CD4-positive, CD25-positive, alpha-beta regulatory T cell (primary cell): ENCODE measurements at regions not wholly inside any gene's neighbourhood (a gene's known extent, or its start where the extent isn't known, plus 50 kb on each side); places are given as distances from the start of the nearest gene placed in this dataset.

Experiments
- ATAC-seq, 2 donors: fragments of 150-1000 bp; cut with Tn5 transposase; one replicate each; pipeline ENCODE4 v1.10.0; 2021; ENCODE audit warnings: low read depth in 2 of 2, moderate number of reproducible peaks in 2 of 2, moderate library complexity in 1 of 2
- DNase-seq, 3 donors: peaks; one replicate each; pipeline versions ENCODE4 v3.0.0 to v3.0.0-alpha.2; 2012 to 2022; ENCODE audit warnings: mixed read lengths in 1 of 3
- H3K27ac ChIP-seq: one replicate; pipeline ENCODE4 v1.7.0; 2013; ENCODE audit warnings: mild to moderate bottlenecking, low read length; ENCODE audit not compliant: insufficient read depth, poor library complexity, severe bottlenecking
- H3K27me3 ChIP-seq: one replicate; pipeline ENCODE4 v1.7.0; 2013; ENCODE audit warnings: low read length; ENCODE audit not compliant: control insufficient read depth, insufficient read depth
- H3K36me3 ChIP-seq: one replicate; pipeline ENCODE4 v1.7.0; 2013; ENCODE audit warnings: mild to moderate bottlenecking, low read length, moderate library complexity; ENCODE audit not compliant: control insufficient read depth, insufficient read depth
- H3K4me1 ChIP-seq: 2 replicates; pipeline ENCODE4 v1.7.0; 2013; ENCODE audit warnings: mild to moderate bottlenecking, low read length; ENCODE audit not compliant: insufficient read depth, control insufficient read depth, poor library complexity, severe bottlenecking
- H3K4me3 ChIP-seq: one replicate; pipeline ENCODE4 v1.7.0; 2013; ENCODE audit warnings: low read depth, mild to moderate bottlenecking, low read length, moderate library complexity
- H3K9me3 ChIP-seq, 2 experiments: 1 replicate in 1 of 2; 2 replicates in 1 of 2; pipeline ENCODE4 v1.7.0; 2013; ENCODE audit warnings: low read length in 2 of 2, mild to moderate bottlenecking in 1 of 2, moderate library complexity in 1 of 2; ENCODE audit not compliant: control insufficient read depth in 2 of 2
- H3K27ac Mint-ChIP-seq, 3 donors: one replicate each; pipeline ENCODE4 v1.8.0; 2020 to 2022; ENCODE audit warnings: mild to moderate bottlenecking in 3 of 3, mixed read lengths in 3 of 3, moderate library complexity in 2 of 3
- H3K27me3 Mint-ChIP-seq: one replicate; pipeline ENCODE4 v1.8.0; 2022; ENCODE audit warnings: mild to moderate bottlenecking, mixed read lengths
- H3K36me3 Mint-ChIP-seq: one replicate; pipeline ENCODE4 v1.8.0; 2020; ENCODE audit warnings: mixed read lengths
- H3K4me1 Mint-ChIP-seq, 4 donors: one replicate each; pipeline ENCODE4 v1.8.0; 2020 to 2022; ENCODE audit warnings: mixed read lengths in 4 of 4, mild to moderate bottlenecking in 1 of 4
- H3K4me3 Mint-ChIP-seq, 4 donors: one replicate each; pipeline ENCODE4 v1.8.0; 2020 to 2022; ENCODE audit warnings: mild to moderate bottlenecking in 4 of 4, mixed read lengths in 4 of 4, moderate library complexity in 3 of 4
- H3K9me3 Mint-ChIP-seq, 7 donors: one replicate each; pipeline ENCODE4 v1.8.0; 2020 to 2022; ENCODE audit warnings: mixed read lengths in 7 of 7, mild to moderate bottlenecking in 3 of 7, moderate library complexity in 2 of 7

GRCh38 chr7:19623676-19624075 is 85.2 kb downstream of the POLR1F start:
- DNase-seq (no peak), ATAC-seq (no peak)
- H3K27me3 Mint-ChIP-seq = no peaks in the 10 kb centered on the region

GRCh38 chr7:19621740-19622139 is 87.1 kb downstream of the POLR1F start:
- Histone ChIP-seq H3K27me3 (no peaks in the 10 kb centered on the region), H3K4me1 (no peaks in the 10 kb centered on the region), H3K4me3 (no peak overlapping the region), H3K36me3 (no peaks in the 10 kb centered on the region), H3K9me3 (no peaks in the 10 kb centered on the region), H3K27ac (no peak overlapping the region)
- peaks cover 0 to 25% (median 4%) of the 10 kb centered on the region in 7 donors for H3K9me3 Mint-ChIP-seq
- H3K4me3 Mint-ChIP-seq = no peak overlapping the region
- no peak for ATAC-seq
- H3K4me1 Mint-ChIP-seq = no peaks in the 10 kb centered on the region
- H3K27ac Mint-ChIP-seq = no peak overlapping the region
- no peak for DNase-seq
- no peaks in the 10 kb centered on the region for H3K27me3 Mint-ChIP-seq
- H3K36me3 Mint-ChIP-seq = no peaks in the 10 kb centered on the region

More at GRCh38 chr7:19623676-19624075, 85.2 kb downstream of the POLR1F start:
- H3K9me3 ChIP-seq = peaks cover 0 to 8% of the 10 kb centered on the region in 2 experiments
- H3K27ac Mint-ChIP-seq = no peak overlapping the region
- H3K27me3 ChIP-seq = no peaks in the 10 kb centered on the region
- H3K36me3 ChIP-seq = no peaks in the 10 kb centered on the region
- no peak overlapping the region for H3K4me3 ChIP-seq
- H3K27ac ChIP-seq = no peak overlapping the region
- H3K9me3 Mint-ChIP-seq = peaks cover 1 to 24% (median 4%) of the 10 kb centered on the region in 7 donors
- H3K36me3 Mint-ChIP-seq = no peaks in the 10 kb centered on the region
- no peaks in the 10 kb centered on the region for H3K4me1 Mint-ChIP-seq
- no peak overlapping the region for H3K4me3 Mint-ChIP-seq
- H3K4me1 ChIP-seq = no peaks in the 10 kb centered on the region

- ATAC-seq (no peak), DNase-seq (no peak)
- Histone ChIP-seq H3K36me3 (no peaks in the 10 kb centered on the region), H3K9me3 (no peaks in the 10 kb centered on the region), H3K4me1 (no peaks in the 10 kb centered on the region), H3K27me3 (no peaks in the 10 kb centered on the region), H3K4me3 (no peak overlapping the region), H3K27ac (no peak overlapping the region)
- Mint-ChIP-seq H3K27me3 (no peaks in the 10 kb centered on the region), H3K4me3 (no peak overlapping the region), H3K36me3 (no peaks in the 10 kb centered on the region), H3K9me3 (peaks cover 0 to 19% (median 7%) of the 10 kb centered on the region in 7 donors), H3K27ac (no peak overlapping the region), H3K4me1 (no peaks in the 10 kb centered on the region)
These were observed 88.4 kb downstream of the POLR1F start for GRCh38 chr7:19620470-19620869.

DNA sequence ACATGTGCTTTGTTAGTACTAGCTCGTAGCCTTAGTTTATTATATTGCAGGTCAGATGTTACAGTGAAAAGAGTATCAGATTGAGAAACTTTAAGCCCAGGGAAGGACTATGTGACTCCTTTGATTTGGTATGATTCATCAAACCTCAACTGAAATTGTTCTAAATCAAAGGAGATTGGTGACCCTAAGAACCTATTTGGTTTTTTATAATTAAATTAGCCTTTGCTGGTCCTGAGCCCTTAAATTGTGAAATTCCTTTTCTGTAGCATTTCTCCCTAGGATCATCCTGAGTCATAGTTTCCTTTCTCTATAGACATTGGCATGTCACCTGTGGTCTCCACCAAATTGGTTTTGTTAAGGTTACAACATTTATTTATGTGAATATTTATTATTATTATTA is 89.7 kb downstream of the POLR1F start:
- Histone ChIP-seq H3K4me1 (no peaks in the 10 kb centered on the region), H3K27ac (no peak overlapping the region), H3K4me3 (no peak overlapping the region), H3K9me3 (no peaks in the 10 kb centered on the region), H3K27me3 (no peaks in the 10 kb centered on the region), H3K36me3 (no peaks in the 10 kb centered on the region)
- ATAC-seq (no peak), DNase-seq (no peak)
- Mint-ChIP-seq H3K27me3 (no peaks in the 10 kb centered on the region), H3K27ac (no peak overlapping the region), H3K36me3 (no peaks in the 10 kb centered on the region), H3K4me1 (no peaks in the 10 kb centered on the region), H3K9me3 (peaks cover 0 to 10% (median 6%) of the 10 kb centered on the region in 7 donors), H3K4me3 (no peak overlapping the region)

DNA sequence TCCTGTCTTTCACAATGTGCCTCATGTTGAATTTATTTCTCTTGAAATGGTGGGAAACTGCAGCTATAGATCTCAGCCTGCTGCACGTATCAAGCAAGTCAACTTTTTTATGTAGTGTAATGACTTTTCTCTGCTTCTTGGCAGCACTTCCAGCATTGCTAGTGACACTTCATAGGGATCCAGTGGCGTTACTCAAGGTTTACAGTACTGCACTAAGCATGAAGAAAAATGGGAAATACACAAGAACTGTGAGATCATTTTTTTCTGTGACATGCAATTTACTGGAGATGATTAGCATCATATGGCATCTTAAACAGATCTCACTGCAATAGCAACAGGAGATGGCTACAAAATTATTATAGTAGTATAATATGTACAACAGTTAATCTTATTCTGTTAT is 90.9 kb downstream of the POLR1F start:
- Mint-ChIP-seq H3K9me3 (peaks cover 0 to 10% (median 4%) of the 10 kb centered on the region in 7 donors), H3K4me1 (no peaks in the 10 kb centered on the region), H3K27ac (no peak overlapping the region), H3K36me3 (no peaks in the 10 kb centered on the region), H3K27me3 (no peaks in the 10 kb centered on the region), H3K4me3 (no peak overlapping the region)
- Histone ChIP-seq H3K27me3 (no peaks in the 10 kb centered on the region), H3K27ac (no peak overlapping the region), H3K36me3 (no peaks in the 10 kb centered on the region), H3K9me3 (no peaks in the 10 kb centered on the region), H3K4me1 (no peaks in the 10 kb centered on the region), H3K4me3 (no peak overlapping the region)
- DNase-seq = no peak
- ATAC-seq = no peak

DNA sequence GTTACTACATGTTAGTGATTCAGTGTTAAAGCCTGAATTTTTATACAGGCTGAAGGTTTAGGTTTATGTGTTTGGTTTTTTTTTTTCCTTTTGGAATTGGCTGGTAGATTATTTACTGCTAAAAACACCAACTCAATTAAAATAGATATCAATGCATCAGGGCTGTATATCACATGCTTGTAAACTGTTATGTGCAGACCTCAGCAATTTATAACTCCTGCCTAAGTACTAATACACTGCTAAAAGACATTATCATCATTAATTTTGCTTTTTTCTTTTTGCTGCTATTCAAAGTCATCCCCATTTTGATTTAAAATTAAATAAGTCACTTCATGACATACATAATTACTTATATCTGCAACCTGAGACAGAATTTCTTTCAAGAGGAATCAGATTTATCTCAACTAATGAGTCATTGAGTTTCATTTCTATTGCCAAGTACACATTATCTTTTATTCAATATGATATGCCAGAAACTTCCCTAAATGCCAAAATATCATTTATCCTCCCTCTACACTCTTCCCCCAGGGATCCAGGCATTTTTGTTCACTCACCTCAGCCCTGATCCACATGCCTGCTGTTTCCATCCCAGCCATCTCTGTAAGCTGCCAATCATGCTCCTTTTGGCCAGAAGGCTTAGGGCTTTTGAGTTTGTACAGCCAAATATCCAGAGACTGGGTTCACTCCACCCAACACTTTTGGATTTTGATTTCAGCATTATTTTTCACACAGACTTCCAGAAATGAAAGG is 98.5 kb downstream of the POLR1F start:
- Histone ChIP-seq H3K36me3 (no peaks in the 10 kb centered on the region), H3K4me3 (no peak overlapping the region), H3K4me1 (no peaks in the 10 kb centered on the region), H3K27me3 (no peaks in the 10 kb centered on the region), H3K27ac (no peak overlapping the region), H3K9me3 (no peaks in the 10 kb centered on the region)
- Mint-ChIP-seq H3K4me1 (no peaks in the 10 kb centered on the region), H3K36me3 (no peaks in the 10 kb centered on the region), H3K27ac (no peak overlapping the region), H3K4me3 (no peak overlapping the region), H3K9me3 (peaks cover 0 to 20% (median 0%) of the 10 kb centered on the region in 7 donors), H3K27me3 (no peaks in the 10 kb centered on the region)
- DNase-seq = no peak
- no peak for ATAC-seq

- Histone ChIP-seq H3K4me3 (no peak overlapping the region), H3K9me3 (no peaks in the 10 kb centered on the region), H3K36me3 (no peaks in the 10 kb centered on the region), H3K27me3 (no peaks in the 10 kb centered on the region), H3K27ac (no peak overlapping the region), H3K4me1 (no peaks in the 10 kb centered on the region)
- DNase-seq (no peak), ATAC-seq (no peak)
- H3K36me3 Mint-ChIP-seq = no peaks in the 10 kb centered on the region
- no peak overlapping the region for H3K27ac Mint-ChIP-seq
- peaks cover 0 to 25% (median 4%) of the 10 kb centered on the region in 7 donors for H3K9me3 Mint-ChIP-seq
- H3K4me3 Mint-ChIP-seq = no peak overlapping the region
- H3K4me1 Mint-ChIP-seq = no peaks in the 10 kb centered on the region
- no peaks in the 10 kb centered on the region for H3K27me3 Mint-ChIP-seq
These were observed 119.4 kb downstream of the POLR1F start for GRCh38 chr7:19589446-19589845.

GRCh38 chr7:19587291-19587690 is 121.5 kb downstream of the POLR1F start:
- no peaks in the 10 kb centered on the region for H3K27me3 ChIP-seq
- Mint-ChIP-seq H3K36me3 (no peaks in the 10 kb centered on the region), H3K27ac (no peak overlapping the region), H3K9me3 (peaks cover 0 to 11% (median 3%) of the 10 kb centered on the region in 7 donors), H3K4me1 (no peaks in the 10 kb centered on the region), H3K27me3 (no peaks in the 10 kb centered on the region), H3K4me3 (no peak overlapping the region)
- no peaks in the 10 kb centered on the region for H3K36me3 ChIP-seq
- H3K9me3 ChIP-seq = no peaks in the 10 kb centered on the region
- DNase-seq (no peak), ATAC-seq (no peak)
- no peak overlapping the region for H3K4me3 ChIP-seq
- H3K4me1 ChIP-seq = no peaks in the 10 kb centered on the region
- H3K27ac ChIP-seq = no peak overlapping the region
